Endodermal cell (in vitro differentiated cells): ENCODE measurements at regions not wholly inside any gene's neighbourhood (a gene's known extent, or its start where the extent isn't known, plus 50 kb on each side); places are given as distances from the start of the nearest gene placed in this dataset.

Experiments
- DNase-seq: peaks from one replicate; pipeline ENCODE4 v3.0.0-alpha.2; 2017
- H3K27ac ChIP-seq: 2 replicates; pipeline ENCODE4 v1.5.1; 2013; ENCODE audit warnings: mild to moderate bottlenecking, low read depth, low read length, moderate library complexity
- H3K27me3 ChIP-seq: 2 replicates; pipeline ENCODE4 v1.6.1; 2013; ENCODE audit warnings: mild to moderate bottlenecking, low read length, moderate library complexity; ENCODE audit not compliant: insufficient read depth, control insufficient read depth, poor library complexity, severe bottlenecking
- H3K36me3 ChIP-seq: 2 replicates; pipeline ENCODE4 v1.7.0; 2013; ENCODE audit warnings: mild to moderate bottlenecking, low read length, moderate library complexity; ENCODE audit not compliant: control insufficient read depth, insufficient read depth
- H3K4me1 ChIP-seq: one replicate; pipeline ENCODE4 v1.7.0; 2013; ENCODE audit warnings: low read length; ENCODE audit not compliant: control insufficient read depth, insufficient read depth
- H3K4me3 ChIP-seq: 2 replicates; pipeline ENCODE4 v1.5.1; 2013; ENCODE audit warnings: mild to moderate bottlenecking, low read length, moderate library complexity
- H3K9ac ChIP-seq: 2 replicates; pipeline ENCODE4 v1.6.1; 2013; ENCODE audit warnings: mild to moderate bottlenecking, low read length, moderate library complexity; ENCODE audit not compliant: poor library complexity, severe bottlenecking; ENCODE audit errors: extremely low read depth
- H3K9me3 ChIP-seq: 2 replicates; pipeline ENCODE4 v1.6.1; 2013; ENCODE audit warnings: mild to moderate bottlenecking, low read length, moderate library complexity; ENCODE audit not compliant: control insufficient read depth
- H3K27ac Mint-ChIP-seq: 2 replicates; pipeline ENCODE4 v1.8.0; 2020; ENCODE audit warnings: mixed read lengths
- H3K27me3 Mint-ChIP-seq: 2 replicates; pipeline ENCODE4 v1.8.0; 2021; ENCODE audit warnings: mild to moderate bottlenecking, mixed read lengths; ENCODE audit not compliant: insufficient read depth
- H3K36me3 Mint-ChIP-seq: 2 replicates; pipeline ENCODE4 v1.8.0; 2020; ENCODE audit warnings: low read depth, mixed read lengths
- H3K4me1 Mint-ChIP-seq: 2 replicates; pipeline ENCODE4 v1.8.0; 2020; ENCODE audit warnings: mixed read lengths
- H3K4me3 Mint-ChIP-seq: 2 replicates; pipeline ENCODE4 v1.8.0; 2020; ENCODE audit warnings: mild to moderate bottlenecking, moderate library complexity, mixed read lengths
- H3K9me3 Mint-ChIP-seq: 2 replicates; pipeline ENCODE4 v1.8.0; 2020; ENCODE audit warnings: mild to moderate bottlenecking, mixed read lengths
- WGBS, 2 experiments: methylation state at CpG; one replicate each; pipeline versions ENCODE4 v1.1.5 to v1.1.7; 2013; ENCODE audit warnings: missing lambda C conversion rate in 2 of 2, mixed read lengths in 1 of 2; ENCODE audit not compliant: insufficient coverage in 1 of 2, insufficient read length in 1 of 2; 5-methylcytosine and 5-hydroxymethylcytosine counted together
- TF ChIP-seq, protein P1 (sequence below): fragments of 200-600 bp; sonication (generic); conservative IDR thresholded peaks from 2 replicates; pipeline ENCODE4 v1.5.0; 2021; ENCODE audit warnings: antibody characterized with exemption, mild to moderate bottlenecking

GRCh38 chr4:64508089-64508488, 98.8 kb upstream of the TECRL start:
- H3K36me3 Mint-ChIP-seq: no peaks in the 10 kb centered on the region
- H3K9me3 Mint-ChIP-seq: no peaks in the 10 kb centered on the region
- no peak overlapping the region for H3K27ac ChIP-seq
- no peaks in the 10 kb centered on the region for H3K27me3 ChIP-seq
- no peaks in the 10 kb centered on the region for H3K36me3 ChIP-seq
- TF ChIP-seq, protein P1, sequence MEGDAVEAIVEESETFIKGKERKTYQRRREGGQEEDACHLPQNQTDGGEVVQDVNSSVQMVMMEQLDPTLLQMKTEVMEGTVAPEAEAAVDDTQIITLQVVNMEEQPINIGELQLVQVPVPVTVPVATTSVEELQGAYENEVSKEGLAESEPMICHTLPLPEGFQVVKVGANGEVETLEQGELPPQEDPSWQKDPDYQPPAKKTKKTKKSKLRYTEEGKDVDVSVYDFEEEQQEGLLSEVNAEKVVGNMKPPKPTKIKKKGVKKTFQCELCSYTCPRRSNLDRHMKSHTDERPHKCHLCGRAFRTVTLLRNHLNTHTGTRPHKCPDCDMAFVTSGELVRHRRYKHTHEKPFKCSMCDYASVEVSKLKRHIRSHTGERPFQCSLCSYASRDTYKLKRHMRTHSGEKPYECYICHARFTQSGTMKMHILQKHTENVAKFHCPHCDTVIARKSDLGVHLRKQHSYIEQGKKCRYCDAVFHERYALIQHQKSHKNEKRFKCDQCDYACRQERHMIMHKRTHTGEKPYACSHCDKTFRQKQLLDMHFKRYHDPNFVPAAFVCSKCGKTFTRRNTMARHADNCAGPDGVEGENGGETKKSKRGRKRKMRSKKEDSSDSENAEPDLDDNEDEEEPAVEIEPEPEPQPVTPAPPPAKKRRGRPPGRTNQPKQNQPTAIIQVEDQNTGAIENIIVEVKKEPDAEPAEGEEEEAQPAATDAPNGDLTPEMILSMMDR: no peak
- H3K9ac ChIP-seq: no peak overlapping the region
- H3K27me3 Mint-ChIP-seq: no peaks in the 10 kb centered on the region
- no peaks in the 10 kb centered on the region for H3K4me1 ChIP-seq
- no peak overlapping the region for H3K27ac Mint-ChIP-seq
- peaks cover 6% of the 10 kb centered on the region for H3K4me1 Mint-ChIP-seq
- H3K4me3 Mint-ChIP-seq: no peak overlapping the region
- no peak for DNase-seq
- no peaks in the 10 kb centered on the region for H3K9me3 ChIP-seq
- no peak overlapping the region for H3K4me3 ChIP-seq

GRCh38 chr4:64503945-64504675, 94.9 kb upstream of the TECRL start:
- Histone ChIP-seq H3K36me3 (no peaks in the 10 kb centered on the region), H3K27ac (no peak overlapping the region), H3K9me3 (no peaks in the 10 kb centered on the region), H3K9ac (no peak overlapping the region), H3K4me3 (no peak overlapping the region), H3K4me1 (no peaks in the 10 kb centered on the region), H3K27me3 (no peaks in the 10 kb centered on the region)
- no peaks in the 10 kb centered on the region for H3K9me3 Mint-ChIP-seq
- H3K27me3 Mint-ChIP-seq: no peaks in the 10 kb centered on the region
- H3K36me3 Mint-ChIP-seq: no peaks in the 10 kb centered on the region
- 82 to 100% methylated on average over 1 to 2 of the region's 3 CpGs for WGBS, 2 experiments
- H3K4me1 Mint-ChIP-seq: peaks cover 6% of the 10 kb centered on the region
- TF ChIP-seq, protein P1: no peak
- H3K27ac Mint-ChIP-seq: no peak overlapping the region
- H3K4me3 Mint-ChIP-seq: no peak overlapping the region
- no peak for DNase-seq

GRCh38 chr4:64503416-64503815, 94.2 kb upstream of the TECRL start:
- H3K27me3 Mint-ChIP-seq: no peaks in the 10 kb centered on the region
- H3K9me3 Mint-ChIP-seq: no peaks in the 10 kb centered on the region
- H3K4me1 Mint-ChIP-seq: peaks cover 6% of the 10 kb centered on the region
- H3K27ac Mint-ChIP-seq: no peak overlapping the region
- H3K27me3 ChIP-seq: no peaks in the 10 kb centered on the region
- H3K36me3 ChIP-seq: no peaks in the 10 kb centered on the region
- no peak overlapping the region for H3K4me3 ChIP-seq
- no peaks in the 10 kb centered on the region for H3K4me1 ChIP-seq
- H3K4me3 Mint-ChIP-seq: no peak overlapping the region
- no peak overlapping the region for H3K27ac ChIP-seq
- TF ChIP-seq, protein P1: no peak
- H3K36me3 Mint-ChIP-seq: no peaks in the 10 kb centered on the region
- H3K9me3 ChIP-seq: no peaks in the 10 kb centered on the region
- WGBS, 2 experiments: 96% methylated on average over 2 of the region's 2 CpGs; no CpG with 5 or more reads in 1 of the 2 experiments
- no peak for DNase-seq
- no peak overlapping the region for H3K9ac ChIP-seq
